GM12891 (cell line): ENCODE measurements at regions not wholly inside any gene's neighbourhood (a gene's known extent, or its start where the extent isn't known, plus 50 kb on each side); places are given as distances from the start of the nearest gene placed in this dataset.

Experiments
- PAX5 ChIP-seq: IDR thresholded peaks from 2 replicates; pipeline ENCODE4 v1.6.1; 2011; ENCODE audit warnings: low read length, moderate library complexity, mild to moderate bottlenecking; ENCODE audit not compliant: insufficient read depth, severe bottlenecking
- POLR2A ChIP-seq: IDR thresholded peaks from 2 replicates; pipeline ENCODE4 v1.6.1; 2011; ENCODE audit warnings: low read depth, low read length, control low read depth
- POLR2AphosphoS5 ChIP-seq: IDR thresholded peaks from 2 replicates; pipeline ENCODE4 v1.6.1; 2011; ENCODE audit warnings: low read depth, low read length, control low read depth
- SPI1 ChIP-seq: IDR thresholded peaks from 2 replicates; pipeline ENCODE4 v1.6.1; 2011; ENCODE audit warnings: low read depth, low read length, control low read depth
- TAF1 ChIP-seq: IDR thresholded peaks from 2 replicates; pipeline ENCODE4 v1.6.1; 2011; ENCODE audit warnings: low read depth, low read length, control low read depth

DNA sequence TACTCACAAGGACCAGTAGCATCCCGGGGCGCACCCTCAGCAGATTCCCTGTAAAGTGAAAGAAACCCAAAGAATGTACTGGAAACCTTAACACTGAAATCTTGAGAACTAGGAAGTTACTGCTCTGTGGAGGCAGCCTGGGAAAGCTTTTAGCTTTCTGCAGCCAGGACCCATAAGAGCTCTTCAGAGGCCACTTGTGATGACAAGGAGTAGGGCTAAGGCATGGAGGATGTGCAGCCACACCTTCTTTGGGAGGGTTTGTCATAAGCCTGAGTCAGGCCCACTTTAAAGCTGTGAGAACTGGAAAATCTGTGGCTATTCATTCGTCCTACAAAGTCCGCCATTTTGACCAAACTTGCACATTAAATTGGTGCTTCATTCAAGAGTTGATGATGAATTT lies 291.1 kb upstream of the TLE4 start:
- no peak for TF ChIP-seq SPI1
- no peak for TF ChIP-seq TAF1
- TF ChIP-seq POLR2A, result no peak
- TF ChIP-seq POLR2AphosphoS5, result no peak
- no peak for TF ChIP-seq PAX5
